Liver (tissue), 7 donors: ENCODE measurements at regions not wholly inside any gene's neighbourhood (a gene's known extent, or its start where the extent isn't known, plus 50 kb on each side); places are given as distances from the start of the nearest gene placed in this dataset.

Source experiments
- DNase-seq: peaks from one replicate; pipeline ENCODE4 v3.0.0-alpha.2; 2017; ENCODE audit warnings: low spot score
- H3K27ac ChIP-seq, 2 donors: one replicate each; pipeline ENCODE4 v1.7.0; 2013; ENCODE audit warnings: inconsistent platforms in 2 of 2, low read length in 2 of 2, control low read depth in 1 of 2, low read depth in 1 of 2, mild to moderate bottlenecking in 1 of 2
- H3K27me3 ChIP-seq, 4 donors: one replicate each; pipeline versions ENCODE4 v1.6.1 to v1.7.0; 2013; ENCODE audit warnings: low read length in 3 of 4, inconsistent platforms in 1 of 4, mild to moderate bottlenecking in 1 of 4, moderate library complexity in 1 of 4; ENCODE audit not compliant: control insufficient read depth in 4 of 4, insufficient read depth in 4 of 4
- H3K36me3 ChIP-seq, 4 donors: one replicate each; pipeline versions ENCODE4 v1.6.1 to v1.7.0; 2013; ENCODE audit warnings: low read length in 3 of 4, mild to moderate bottlenecking in 3 of 4, low read depth in 1 of 4, moderate library complexity in 1 of 4; ENCODE audit not compliant: control insufficient read depth in 4 of 4, insufficient read depth in 3 of 4
- H3K4me1 ChIP-seq, 4 donors: one replicate each; pipeline versions ENCODE4 v1.6.1 to v1.7.0; 2013; ENCODE audit warnings: low read length in 3 of 4, mild to moderate bottlenecking in 3 of 4, moderate library complexity in 1 of 4; ENCODE audit not compliant: control insufficient read depth in 4 of 4, insufficient read depth in 4 of 4
- H3K4me3 ChIP-seq, 3 donors: one replicate each; pipeline versions ENCODE4 v1.6.1 to v1.7.0; 2013; ENCODE audit warnings: low read length in 3 of 3, control low read depth in 1 of 3, low read depth in 1 of 3, mild to moderate bottlenecking in 1 of 3
- H3K9ac ChIP-seq, 2 donors: one replicate each; pipeline ENCODE4 v1.7.0; 2013; ENCODE audit warnings: low read length in 2 of 2, mild to moderate bottlenecking in 2 of 2, moderate library complexity in 2 of 2, control low read depth in 1 of 2, low read depth in 1 of 2
- H3K9me3 ChIP-seq, 4 donors: one replicate each; pipeline versions ENCODE4 v1.6.1 to v1.7.0; 2013; ENCODE audit warnings: low read length in 3 of 4; ENCODE audit not compliant: control insufficient read depth in 4 of 4
- EGR1 ChIP-seq, 2 donors: IDR thresholded peaks; 2 replicates each; pipeline ENCODE4 v1.6.1; 2016 to 2018; ENCODE audit warnings: antibody characterized with exemption in 2 of 2, low read depth in 2 of 2
- FOXA1 ChIP-seq: IDR thresholded peaks from 2 replicates; pipeline ENCODE4 v1.6.1; 2016; ENCODE audit warnings: antibody characterized with exemption
- FOXA2 ChIP-seq: IDR thresholded peaks from 2 replicates; pipeline ENCODE4 v1.6.1; 2016; ENCODE audit warnings: antibody characterized with exemption
- GABPA ChIP-seq, 2 donors: IDR thresholded peaks in 1 of 2; conservative IDR thresholded peaks in 1 of 2; 2 replicates each; pipeline ENCODE4 v1.6.1; 2016; ENCODE audit warnings: antibody characterized with exemption in 2 of 2, mild to moderate bottlenecking in 1 of 2, moderate library complexity in 1 of 2
- HNF4G ChIP-seq: IDR thresholded peaks from 2 replicates; pipeline ENCODE4 v1.6.1; 2016; ENCODE audit warnings: antibody characterized with exemption
- JUND ChIP-seq, 2 donors: IDR thresholded peaks; 2 replicates each; pipeline ENCODE4 v1.6.1; 2016; ENCODE audit warnings: antibody characterized with exemption in 2 of 2
- NR2F2 ChIP-seq: IDR thresholded peaks from 2 replicates; pipeline ENCODE4 v1.6.1; 2016; ENCODE audit warnings: antibody characterized with exemption
- RAD21 ChIP-seq, 2 donors: IDR thresholded peaks; 2 replicates each; pipeline ENCODE4 v1.6.1; 2016; ENCODE audit warnings: antibody characterized with exemption in 2 of 2, mild to moderate bottlenecking in 2 of 2
- RXRA ChIP-seq, 2 donors: IDR thresholded peaks; 2 replicates each; pipeline ENCODE4 v1.6.1; 2017 to 2018; ENCODE audit warnings: antibody characterized with exemption in 2 of 2, mild to moderate bottlenecking in 1 of 2
- SP1 ChIP-seq: IDR thresholded peaks from 2 replicates; pipeline ENCODE4 v1.6.1; 2018; ENCODE audit warnings: antibody characterized with exemption, mild to moderate bottlenecking
- TAF1 ChIP-seq: conservative IDR thresholded peaks from 2 replicates; pipeline ENCODE4 v1.6.1; 2016; ENCODE audit warnings: antibody characterized with exemption, mild to moderate bottlenecking
- YY1 ChIP-seq: IDR thresholded peaks from 2 replicates; pipeline ENCODE4 v1.6.1; 2016; ENCODE audit warnings: antibody characterized with exemption, mild to moderate bottlenecking
- WGBS: extraction: QIAGEN DNeasy Blood & Tissue Kit; methylation state at CpG from one replicate; pipeline ENCODE4 v1.1.7; 2013; 5-methylcytosine and 5-hydroxymethylcytosine counted together
- TF ChIP-seq, protein P1 (sequence below): IDR thresholded peaks from 2 replicates; pipeline ENCODE4 v1.6.1; 2016; ENCODE audit warnings: antibody characterized with exemption
- TF ChIP-seq, protein P2 (sequence below): IDR thresholded peaks from 2 replicates; pipeline ENCODE4 v1.6.1; 2016; ENCODE audit warnings: antibody characterized with exemption, mild to moderate bottlenecking
- TF ChIP-seq, protein P3 (sequence below): IDR thresholded peaks from 2 replicates; pipeline ENCODE4 v1.6.1; 2016; ENCODE audit warnings: antibody characterized with exemption
- donor health status: healthy.
- donor health status: healthy.
- donor health status: healthy.
- donor health status: healthy.

DNA sequence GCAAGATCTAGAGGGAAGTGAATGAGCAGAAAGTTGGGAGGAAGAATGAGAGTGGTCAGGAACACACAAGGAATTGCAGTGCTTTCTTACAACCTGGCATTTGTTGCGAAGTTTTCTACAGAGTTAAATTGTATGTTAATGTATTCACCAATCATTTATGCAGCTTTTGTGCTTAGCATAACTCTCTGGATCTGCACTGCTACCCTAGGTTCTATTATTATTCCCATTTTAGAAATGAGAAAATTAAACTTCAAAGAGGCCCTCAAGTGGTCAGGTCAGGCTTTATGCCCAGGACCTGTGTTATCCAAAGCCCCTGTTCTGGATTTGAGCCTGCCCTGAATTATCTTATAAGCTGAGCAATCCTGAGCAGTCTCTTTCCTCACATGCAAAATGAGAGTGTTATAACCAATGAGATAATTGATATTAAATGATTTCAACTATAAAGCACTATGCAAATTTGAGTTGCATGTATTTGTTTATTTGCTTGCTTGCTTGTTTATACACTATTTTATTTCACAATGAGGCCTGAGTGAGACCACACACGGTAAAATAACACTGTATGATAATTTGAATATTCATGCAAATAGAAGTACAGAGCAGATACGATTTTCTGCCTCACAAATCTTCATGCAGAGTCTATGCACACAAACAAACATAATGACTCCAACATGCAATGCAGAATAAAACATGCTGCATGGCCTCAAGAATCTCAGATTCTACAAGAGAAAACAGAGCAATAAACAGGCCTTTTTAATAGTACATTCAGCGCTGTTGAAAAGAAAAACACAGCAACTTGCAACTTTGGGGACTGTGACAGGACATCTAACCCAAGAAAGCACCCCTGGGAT is 323.0 kb downstream of the PLPP3 start:
- Histone ChIP-seq H3K9ac (no peak overlapping the region), H3K4me1 (no peaks in the 10 kb centered on the region), H3K27me3 (no peaks in the 10 kb centered on the region), H3K9me3 (peaks cover 0 to 2% (median 0%) of the 10 kb centered on the region in 4 donors), H3K4me3 (no peak overlapping the region), H3K36me3 (no peaks in the 10 kb centered on the region), H3K27ac (no peak overlapping the region)
- no peak for DNase-seq
- TF ChIP-seq FOXA1 (no peak), JUND (IDR thresholded peaks at IDR 0.05) (no peak), RAD21 (IDR thresholded peaks at IDR 0.05) (no peak)
- WGBS, result 91% methylated on average over 4 of the region's 4 CpGs

DNA sequence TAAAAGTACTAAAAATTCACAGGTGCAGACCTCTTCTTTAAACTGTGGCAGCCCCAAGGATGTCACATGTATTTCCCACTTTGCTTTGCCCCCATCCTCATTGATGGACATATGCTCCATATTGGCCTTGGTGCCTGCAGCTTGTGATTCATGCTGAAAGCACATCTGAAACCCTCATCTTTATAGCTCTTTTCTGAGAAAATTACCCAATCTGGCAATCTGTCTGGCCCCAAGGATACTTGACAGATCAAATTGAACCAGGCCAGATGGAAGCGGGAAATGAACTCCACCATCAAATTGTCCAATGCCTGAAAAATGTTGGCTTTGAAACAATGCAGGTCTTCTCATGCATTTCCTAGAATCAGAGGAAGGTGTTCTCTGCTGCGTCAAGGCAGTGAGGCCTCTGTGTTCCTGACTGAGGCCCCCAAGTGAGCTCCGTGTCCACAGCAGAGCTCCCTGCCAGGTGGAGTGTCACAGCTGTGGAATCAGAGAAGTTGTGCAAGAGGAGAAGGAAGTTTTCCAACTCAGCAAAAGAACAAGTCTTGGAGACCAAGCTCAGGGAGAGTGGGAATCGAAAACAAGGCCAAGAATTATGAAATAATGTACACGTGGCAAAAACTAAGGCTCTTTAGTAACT is 323.7 kb downstream of the PLPP3 start:
- DNase-seq, result no peak
- Histone ChIP-seq H3K36me3 (no peaks in the 10 kb centered on the region), H3K27ac (no peak overlapping the region), H3K9ac (no peak overlapping the region), H3K9me3 (peaks cover 0 to 2% (median 0%) of the 10 kb centered on the region in 4 donors), H3K4me3 (no peak overlapping the region), H3K27me3 (no peaks in the 10 kb centered on the region), H3K4me1 (no peaks in the 10 kb centered on the region)
- 78% methylated on average over 5 of the region's 5 CpGs for WGBS
- no peak for TF ChIP-seq RXRA (IDR thresholded peaks at IDR 0.05)
- TF ChIP-seq TAF1, result no peak
- no peak for TF ChIP-seq FOXA1
- no peak for TF ChIP-seq NR2F2
- TF ChIP-seq HNF4G, result no peak
- TF ChIP-seq FOXA2, result no peak
- TF ChIP-seq YY1, result no peak
- TF ChIP-seq, protein P1, sequence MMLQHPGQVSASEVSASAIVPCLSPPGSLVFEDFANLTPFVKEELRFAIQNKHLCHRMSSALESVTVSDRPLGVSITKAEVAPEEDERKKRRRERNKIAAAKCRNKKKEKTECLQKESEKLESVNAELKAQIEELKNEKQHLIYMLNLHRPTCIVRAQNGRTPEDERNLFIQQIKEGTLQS, result no peak
- TF ChIP-seq SP1, result no peak
- no peak for TF ChIP-seq EGR1 (IDR thresholded peaks at IDR 0.05; ENCODE audit: low read depth in 2 of 2)
- no peak for TF ChIP-seq GABPA (IDR thresholded peaks at IDR 0.05 in 1 of 2, conservative IDR thresholded peaks at IDR 0.05 in 1 of 2)
- TF ChIP-seq, protein P2, sequence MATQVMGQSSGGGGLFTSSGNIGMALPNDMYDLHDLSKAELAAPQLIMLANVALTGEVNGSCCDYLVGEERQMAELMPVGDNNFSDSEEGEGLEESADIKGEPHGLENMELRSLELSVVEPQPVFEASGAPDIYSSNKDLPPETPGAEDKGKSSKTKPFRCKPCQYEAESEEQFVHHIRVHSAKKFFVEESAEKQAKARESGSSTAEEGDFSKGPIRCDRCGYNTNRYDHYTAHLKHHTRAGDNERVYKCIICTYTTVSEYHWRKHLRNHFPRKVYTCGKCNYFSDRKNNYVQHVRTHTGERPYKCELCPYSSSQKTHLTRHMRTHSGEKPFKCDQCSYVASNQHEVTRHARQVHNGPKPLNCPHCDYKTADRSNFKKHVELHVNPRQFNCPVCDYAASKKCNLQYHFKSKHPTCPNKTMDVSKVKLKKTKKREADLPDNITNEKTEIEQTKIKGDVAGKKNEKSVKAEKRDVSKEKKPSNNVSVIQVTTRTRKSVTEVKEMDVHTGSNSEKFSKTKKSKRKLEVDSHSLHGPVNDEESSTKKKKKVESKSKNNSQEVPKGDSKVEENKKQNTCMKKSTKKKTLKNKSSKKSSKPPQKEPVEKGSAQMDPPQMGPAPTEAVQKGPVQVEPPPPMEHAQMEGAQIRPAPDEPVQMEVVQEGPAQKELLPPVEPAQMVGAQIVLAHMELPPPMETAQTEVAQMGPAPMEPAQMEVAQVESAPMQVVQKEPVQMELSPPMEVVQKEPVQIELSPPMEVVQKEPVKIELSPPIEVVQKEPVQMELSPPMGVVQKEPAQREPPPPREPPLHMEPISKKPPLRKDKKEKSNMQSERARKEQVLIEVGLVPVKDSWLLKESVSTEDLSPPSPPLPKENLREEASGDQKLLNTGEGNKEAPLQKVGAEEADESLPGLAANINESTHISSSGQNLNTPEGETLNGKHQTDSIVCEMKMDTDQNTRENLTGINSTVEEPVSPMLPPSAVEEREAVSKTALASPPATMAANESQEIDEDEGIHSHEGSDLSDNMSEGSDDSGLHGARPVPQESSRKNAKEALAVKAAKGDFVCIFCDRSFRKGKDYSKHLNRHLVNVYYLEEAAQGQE, result no peak
- TF ChIP-seq, protein P3, sequence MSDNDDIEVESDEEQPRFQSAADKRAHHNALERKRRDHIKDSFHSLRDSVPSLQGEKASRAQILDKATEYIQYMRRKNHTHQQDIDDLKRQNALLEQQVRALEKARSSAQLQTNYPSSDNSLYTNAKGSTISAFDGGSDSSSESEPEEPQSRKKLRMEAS, result no peak
